HCT116 (cell line): ENCODE measurements at regions not wholly inside any gene's neighbourhood (a gene's known extent, or its start where the extent isn't known, plus 50 kb on each side); places are given as distances from the start of the nearest gene placed in this dataset.

ENCODE experiments used
- EGR1 ChIP-seq: IDR thresholded peaks from 2 replicates; pipeline ENCODE4 v1.6.1; 2012; ENCODE audit warnings: low read depth
- EZH2 ChIP-seq: fragments of 200-600 bp; sonication (generic); IDR thresholded peaks from 2 replicates; pipeline ENCODE4 v1.6.1; 2017; ENCODE audit warnings: antibody characterized with exemption, mixed run types
- POLR2A ChIP-seq: IDR thresholded peaks from 2 replicates; pipeline ENCODE4 v1.7.0; 2011; ENCODE audit warnings: borderline replicate concordance; ENCODE audit not compliant: insufficient read depth, insufficient read length; ENCODE audit errors: extremely low read depth
- POLR2AphosphoS5 ChIP-seq: IDR thresholded peaks from 2 replicates; pipeline ENCODE4 v1.6.1; 2011; ENCODE audit warnings: mild to moderate bottlenecking, low read depth, low read length, moderate library complexity
- ZFX ChIP-seq: fragments of 450-650 bp; IDR thresholded peaks from 2 replicates; pipeline ENCODE4 v1.6.1; 2017
- TF ChIP-seq, protein P1 (sequence below), 3 experiments: fragments of 200-600 bp in 1 of 3; sonication (generic) in 1 of 3; IDR thresholded peaks in 2 of 3; conservative IDR thresholded peaks in 1 of 3; 2 replicates each; pipeline ENCODE4 v1.5.1; 2012 to 2017; ENCODE audit warnings: low read depth in 2 of 3, low read length in 2 of 3, antibody characterized with exemption in 1 of 3, borderline replicate concordance in 1 of 3, control low read depth in 1 of 3, mild to moderate bottlenecking in 1 of 3, mixed read lengths in 1 of 3, mixed run types in 1 of 3, moderate library complexity in 1 of 3; ENCODE audit not compliant: insufficient read depth in 1 of 3

DNA sequence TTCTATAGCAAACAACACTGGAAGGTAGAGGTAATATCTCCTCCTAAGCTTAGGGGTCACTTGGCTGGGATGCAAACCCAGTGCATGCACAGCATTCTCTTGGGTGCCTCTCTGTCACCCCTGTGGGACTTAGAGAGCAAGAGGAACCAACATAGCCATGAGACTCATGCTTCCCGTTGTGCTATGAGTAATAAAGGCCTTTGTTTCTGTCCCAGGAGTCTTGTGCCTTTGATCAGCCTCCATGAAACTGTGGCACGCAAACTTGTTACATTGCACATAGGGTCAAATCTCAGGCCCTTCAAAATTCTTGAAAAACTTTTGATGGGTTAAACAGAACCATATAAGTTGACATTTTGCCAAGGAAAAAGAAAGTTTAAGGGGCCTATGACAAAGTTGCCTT is 272.8 kb downstream of the TAF11L14 start:
- no peak for TF ChIP-seq EZH2
- no peak for TF ChIP-seq ZFX
- TF ChIP-seq EGR1 = no peak
- TF ChIP-seq, protein P1, sequence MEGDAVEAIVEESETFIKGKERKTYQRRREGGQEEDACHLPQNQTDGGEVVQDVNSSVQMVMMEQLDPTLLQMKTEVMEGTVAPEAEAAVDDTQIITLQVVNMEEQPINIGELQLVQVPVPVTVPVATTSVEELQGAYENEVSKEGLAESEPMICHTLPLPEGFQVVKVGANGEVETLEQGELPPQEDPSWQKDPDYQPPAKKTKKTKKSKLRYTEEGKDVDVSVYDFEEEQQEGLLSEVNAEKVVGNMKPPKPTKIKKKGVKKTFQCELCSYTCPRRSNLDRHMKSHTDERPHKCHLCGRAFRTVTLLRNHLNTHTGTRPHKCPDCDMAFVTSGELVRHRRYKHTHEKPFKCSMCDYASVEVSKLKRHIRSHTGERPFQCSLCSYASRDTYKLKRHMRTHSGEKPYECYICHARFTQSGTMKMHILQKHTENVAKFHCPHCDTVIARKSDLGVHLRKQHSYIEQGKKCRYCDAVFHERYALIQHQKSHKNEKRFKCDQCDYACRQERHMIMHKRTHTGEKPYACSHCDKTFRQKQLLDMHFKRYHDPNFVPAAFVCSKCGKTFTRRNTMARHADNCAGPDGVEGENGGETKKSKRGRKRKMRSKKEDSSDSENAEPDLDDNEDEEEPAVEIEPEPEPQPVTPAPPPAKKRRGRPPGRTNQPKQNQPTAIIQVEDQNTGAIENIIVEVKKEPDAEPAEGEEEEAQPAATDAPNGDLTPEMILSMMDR (IDR thresholded peaks at IDR 0.05 in 2 of 3, conservative IDR thresholded peaks at IDR 0.05 in 1 of 3; ENCODE audit: borderline replicate concordance in 1 of 3, insufficient read depth in 1 of 3, low read depth in 2 of 3, low read length in 2 of 3) = no peak
- no peak for TF ChIP-seq POLR2AphosphoS5
- no peak for TF ChIP-seq POLR2A
